Stimulated activated CD8-positive, alpha-beta memory T cell treated with anti-CD3 and anti-CD28 coated beads, Interleukin-2, amount 100 ng/mL, for 48 hours (primary cell): ENCODE measurements at regions not wholly inside any gene's neighbourhood (a gene's known extent, or its start where the extent isn't known, plus 50 kb on each side); places are given as distances from the start of the nearest gene placed in this dataset.

Source experiments
- DNase-seq, 2 donors: peaks; one replicate each; pipeline ENCODE4 v3.0.0-alpha.2; 2020; ENCODE audit warnings: low read depth in 2 of 2

DNA sequence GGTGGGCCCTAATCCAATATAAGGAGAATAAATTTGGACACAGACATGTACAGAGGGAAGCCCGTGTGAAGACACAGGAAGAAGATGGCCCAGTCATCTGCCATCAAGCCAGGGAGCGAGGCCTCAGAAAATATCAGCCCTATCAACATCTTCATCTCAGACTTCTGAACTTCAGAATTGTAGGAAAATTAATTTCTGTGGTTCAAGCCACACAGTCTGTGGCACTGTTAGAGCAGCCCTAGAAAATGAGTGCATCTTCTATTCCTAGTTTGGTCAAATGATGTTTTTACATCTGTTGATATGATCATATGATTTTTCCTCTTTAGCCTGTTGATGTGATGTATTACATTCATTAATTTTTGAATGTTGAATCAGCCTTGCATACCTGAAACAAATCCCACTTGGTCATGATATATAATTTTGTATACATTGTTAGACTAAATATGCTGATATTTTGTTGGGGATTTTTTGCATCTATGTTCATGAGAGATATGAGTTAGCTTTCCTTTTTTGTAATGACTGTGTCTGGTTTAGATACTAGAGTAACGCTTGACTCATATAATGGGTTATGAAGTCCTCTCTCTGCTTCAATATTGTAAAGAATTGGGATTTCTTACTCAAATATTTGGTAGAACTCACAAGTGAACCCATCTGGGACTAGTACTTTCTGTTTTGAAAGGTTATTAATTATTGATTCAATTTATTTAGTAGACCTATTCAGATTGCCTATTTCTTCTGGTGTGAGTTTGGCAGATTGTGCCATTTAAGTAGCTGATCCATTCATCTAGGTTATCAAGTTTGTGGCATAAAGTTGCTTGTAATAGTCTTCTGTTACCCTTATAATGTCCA lies 451.4 kb downstream of the EIPR1 start:
- no peak for DNase-seq

DNA sequence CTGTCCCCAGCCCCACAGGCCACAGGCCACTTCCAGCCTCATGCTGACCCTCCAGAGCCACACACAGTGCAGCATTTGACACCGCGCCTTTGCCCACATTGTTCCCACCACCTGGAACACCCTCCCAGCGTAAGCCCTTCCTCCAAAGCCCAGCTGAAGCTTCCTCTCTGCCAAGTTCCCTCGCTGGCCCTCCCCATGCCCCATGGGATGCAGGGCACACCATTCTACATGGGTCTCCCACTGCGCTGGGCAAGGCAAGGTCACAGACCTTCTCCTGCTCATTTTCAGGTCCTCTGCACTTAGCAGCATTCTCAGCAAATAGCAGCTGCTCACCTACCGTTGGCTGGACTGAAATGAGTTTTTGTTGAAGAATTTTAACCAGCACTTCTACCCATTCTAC lies 455.5 kb downstream of the EIPR1 start:
- DNase-seq = no peak

DNA sequence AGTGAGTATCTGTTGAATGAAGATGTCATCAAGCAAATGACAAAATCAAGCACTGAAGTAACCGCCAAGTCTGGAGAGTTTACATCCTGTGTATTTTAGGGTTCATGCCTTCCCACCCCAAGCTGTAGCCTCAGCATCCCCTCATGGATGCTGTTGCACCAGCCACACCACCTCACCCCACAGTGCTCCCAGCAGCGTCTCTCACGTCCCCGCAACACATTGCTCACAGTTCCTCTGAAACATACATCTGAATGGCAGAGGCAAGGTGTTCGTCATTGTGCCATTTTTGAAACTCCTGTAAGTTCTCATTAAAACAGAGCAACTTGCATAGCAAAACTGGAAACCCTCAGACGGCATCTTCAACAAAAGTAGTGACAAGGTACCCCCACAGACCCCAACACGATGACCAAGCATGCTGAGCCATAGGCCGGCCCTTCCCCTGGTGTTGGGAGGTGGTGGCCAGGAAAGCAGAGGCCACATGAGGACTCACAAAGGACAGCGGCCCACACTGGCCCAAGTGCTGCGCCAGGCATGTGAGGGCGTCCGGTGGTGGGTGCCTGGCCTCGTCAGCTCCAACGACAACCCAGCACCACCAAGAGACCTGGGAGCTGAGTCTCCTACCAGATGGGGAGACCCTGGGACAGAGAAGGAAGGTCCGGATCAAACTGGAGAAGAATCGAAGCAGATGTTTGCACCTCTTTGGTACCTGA lies 456.5 kb downstream of the EIPR1 start:
- no peak for DNase-seq

DNA sequence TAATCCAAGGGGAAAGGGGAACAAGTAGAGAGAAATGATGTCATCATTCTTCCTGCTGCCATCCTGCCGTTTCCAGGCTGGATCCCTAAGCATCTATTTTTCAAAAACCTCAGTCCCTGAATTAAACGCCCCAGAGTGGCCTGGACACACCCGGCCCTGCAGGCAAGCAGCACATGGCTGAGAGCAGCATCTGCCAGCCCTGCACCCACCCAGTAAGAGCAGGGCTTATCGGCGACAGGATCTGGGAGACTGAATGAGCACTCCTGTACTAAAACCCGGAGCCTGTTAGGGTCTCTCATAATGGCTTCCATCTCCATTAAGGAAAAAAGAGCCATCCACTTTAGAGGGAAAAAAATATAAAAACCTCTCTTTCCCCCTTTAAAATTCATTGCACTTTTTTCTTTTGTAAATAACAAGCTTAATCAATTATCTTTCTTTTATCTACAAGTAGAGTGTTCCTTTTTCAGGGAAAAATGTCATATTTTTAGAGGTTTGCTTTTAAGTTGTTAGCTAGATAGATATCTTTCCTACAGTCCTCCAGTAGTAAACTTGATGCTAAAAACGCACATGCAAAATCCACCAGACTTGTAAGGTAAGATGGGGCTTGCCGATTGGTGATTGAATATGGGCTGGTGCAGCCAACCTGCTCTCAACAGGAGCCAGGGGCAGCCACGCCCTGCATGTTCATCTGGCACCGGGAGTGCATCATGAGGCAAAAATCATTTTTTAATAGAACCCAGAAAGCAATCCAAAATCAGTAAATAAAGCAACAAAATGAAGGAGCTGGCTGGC lies 457.8 kb downstream of the EIPR1 start:
- DNase-seq = no peak

DNA sequence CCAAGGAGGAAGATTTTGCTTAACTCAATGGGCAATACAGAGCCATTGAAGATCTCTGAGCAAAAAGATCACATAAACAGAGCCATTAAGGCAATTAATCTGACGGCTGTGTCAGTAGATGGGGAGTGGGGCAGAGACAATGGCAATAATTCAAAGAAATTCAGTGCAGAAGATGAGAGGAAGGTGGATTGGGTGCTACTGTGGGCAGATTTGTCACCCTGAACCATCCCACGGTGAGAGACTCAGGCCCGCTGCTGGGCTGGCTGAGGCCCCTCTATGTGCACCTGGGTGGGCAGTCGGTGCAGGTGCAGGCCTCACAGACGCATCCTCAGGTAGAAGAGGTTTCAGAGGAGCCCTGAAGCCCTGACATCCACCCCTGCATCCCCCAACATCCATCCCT lies 458.6 kb downstream of the EIPR1 start:
- DNase-seq = no peak

DNA sequence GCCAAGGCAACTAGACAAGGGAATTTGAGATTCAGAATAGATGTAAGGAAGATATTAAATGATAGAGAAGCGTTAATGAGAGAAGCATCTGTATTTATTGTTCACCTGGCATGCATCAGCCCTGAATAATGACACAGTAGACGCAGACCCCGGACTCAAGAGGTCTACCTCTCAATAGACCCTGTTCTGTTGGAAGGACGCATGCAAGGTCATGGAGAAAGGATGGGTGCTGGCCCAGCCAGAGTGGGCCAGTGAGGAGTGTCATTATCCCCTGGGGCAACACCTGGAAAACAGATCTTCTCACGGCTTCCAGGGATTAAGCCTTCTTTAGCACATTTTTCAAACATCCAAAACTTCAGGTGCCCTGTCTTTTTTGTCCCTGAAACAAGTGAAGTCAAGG lies 461.0 kb downstream of the EIPR1 start:
- DNase-seq = no peak

DNA sequence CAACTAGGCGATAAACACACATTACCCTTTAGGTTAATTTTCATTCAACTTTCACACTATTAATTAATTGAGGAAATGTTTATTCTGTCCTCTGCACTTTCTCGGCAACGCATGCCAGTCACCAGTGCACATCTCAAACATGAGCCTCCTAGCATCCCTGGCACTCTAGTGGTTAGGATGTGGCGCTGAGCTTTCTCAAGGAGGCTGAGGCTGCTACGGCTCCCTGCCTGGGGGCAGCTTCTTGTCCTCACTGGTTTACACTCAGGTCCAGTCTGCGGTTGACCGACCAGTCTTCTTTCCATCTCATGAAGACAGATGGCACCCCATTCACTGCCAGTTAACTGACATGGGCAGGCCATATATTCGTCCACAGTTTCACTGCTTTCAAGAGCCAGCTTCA lies 463.4 kb downstream of the EIPR1 start:
- DNase-seq = no peak

GRCh38 chr2:2913601-2914120 lies 464.0 kb downstream of the EIPR1 start:
- no peak for DNase-seq

- no peak for DNase-seq
These were observed 464.9 kb downstream of the EIPR1 start for GRCh38 chr2:2912731-2913130.

- DNase-seq = no peak
These were observed 465.3 kb downstream of the EIPR1 start for GRCh38 chr2:2912293-2912692.

GRCh38 chr2:2910259-2910658 lies 467.4 kb downstream of the EIPR1 start:
- DNase-seq = no peak

DNA sequence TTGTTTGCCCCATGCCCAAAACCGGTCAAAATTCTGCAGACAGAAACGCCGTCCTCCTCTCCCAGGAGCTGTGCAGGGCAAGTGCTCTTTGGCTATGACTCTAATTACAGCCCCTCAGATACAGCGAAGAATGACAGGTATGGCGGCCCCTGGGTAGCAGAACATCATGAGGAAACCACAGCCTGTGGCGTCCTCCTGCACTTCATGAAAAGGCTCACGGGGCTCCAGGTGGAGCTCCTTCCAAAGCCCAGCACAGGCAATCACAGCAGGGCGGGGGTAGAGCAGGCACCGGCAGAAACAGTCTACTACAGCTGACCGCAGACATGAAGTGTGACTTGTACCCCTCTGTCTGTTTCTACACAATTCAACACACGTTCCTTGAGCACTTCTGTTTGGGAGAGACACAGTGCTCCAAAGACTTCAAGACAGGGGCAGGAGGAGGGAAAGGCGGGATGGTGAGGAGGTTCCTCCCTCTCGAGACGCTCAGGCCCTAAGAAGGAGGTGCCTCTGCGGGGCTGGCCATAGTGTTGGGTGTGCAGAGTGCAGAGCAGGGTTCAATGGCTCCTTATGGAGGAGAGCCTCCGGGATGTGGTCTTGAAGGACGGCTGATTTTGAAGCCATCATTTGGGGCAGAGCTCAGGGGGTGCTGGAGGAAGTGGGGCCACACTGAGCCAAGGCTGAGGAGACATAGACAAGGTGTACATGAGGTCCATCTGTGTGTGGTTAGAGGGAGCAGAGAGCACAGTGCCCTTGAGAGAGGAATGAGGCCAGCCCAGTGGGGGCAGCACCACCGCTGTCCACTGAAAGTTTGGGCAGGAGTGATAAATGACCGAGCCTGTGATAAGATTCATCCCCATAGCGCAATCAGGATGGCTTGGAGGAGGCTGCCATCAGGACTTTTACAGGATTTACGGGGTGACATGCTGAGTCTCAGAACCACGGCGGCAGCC lies 468.3 kb downstream of the EIPR1 start:
- DNase-seq = no peak

DNA sequence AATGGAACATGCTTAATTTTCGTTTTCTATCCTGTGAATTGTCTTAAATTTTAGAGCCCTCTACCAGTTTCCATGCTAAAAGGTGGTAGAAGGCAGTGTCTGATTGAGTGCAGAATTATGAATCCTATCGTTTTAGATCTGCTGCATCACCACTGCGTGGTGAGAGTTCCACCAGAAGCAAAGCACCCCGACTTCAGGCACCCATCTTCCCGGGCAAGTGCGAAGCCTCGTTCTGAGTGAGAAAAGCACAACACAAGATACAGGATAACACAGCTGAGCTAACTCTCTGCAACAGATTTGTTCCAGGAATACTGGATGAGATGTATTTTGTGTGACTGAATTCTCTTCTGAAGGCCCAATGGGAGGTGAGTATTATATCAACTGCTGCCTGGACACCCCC lies 471.5 kb downstream of the EIPR1 start:
- no peak for DNase-seq

- no peak for DNase-seq
These were observed 472.8 kb downstream of the EIPR1 start for GRCh38 chr2:2904721-2905350.

- DNase-seq = no peak
These were observed 474.9 kb downstream of the EIPR1 start for GRCh38 chr2:2902547-2903281.

DNA sequence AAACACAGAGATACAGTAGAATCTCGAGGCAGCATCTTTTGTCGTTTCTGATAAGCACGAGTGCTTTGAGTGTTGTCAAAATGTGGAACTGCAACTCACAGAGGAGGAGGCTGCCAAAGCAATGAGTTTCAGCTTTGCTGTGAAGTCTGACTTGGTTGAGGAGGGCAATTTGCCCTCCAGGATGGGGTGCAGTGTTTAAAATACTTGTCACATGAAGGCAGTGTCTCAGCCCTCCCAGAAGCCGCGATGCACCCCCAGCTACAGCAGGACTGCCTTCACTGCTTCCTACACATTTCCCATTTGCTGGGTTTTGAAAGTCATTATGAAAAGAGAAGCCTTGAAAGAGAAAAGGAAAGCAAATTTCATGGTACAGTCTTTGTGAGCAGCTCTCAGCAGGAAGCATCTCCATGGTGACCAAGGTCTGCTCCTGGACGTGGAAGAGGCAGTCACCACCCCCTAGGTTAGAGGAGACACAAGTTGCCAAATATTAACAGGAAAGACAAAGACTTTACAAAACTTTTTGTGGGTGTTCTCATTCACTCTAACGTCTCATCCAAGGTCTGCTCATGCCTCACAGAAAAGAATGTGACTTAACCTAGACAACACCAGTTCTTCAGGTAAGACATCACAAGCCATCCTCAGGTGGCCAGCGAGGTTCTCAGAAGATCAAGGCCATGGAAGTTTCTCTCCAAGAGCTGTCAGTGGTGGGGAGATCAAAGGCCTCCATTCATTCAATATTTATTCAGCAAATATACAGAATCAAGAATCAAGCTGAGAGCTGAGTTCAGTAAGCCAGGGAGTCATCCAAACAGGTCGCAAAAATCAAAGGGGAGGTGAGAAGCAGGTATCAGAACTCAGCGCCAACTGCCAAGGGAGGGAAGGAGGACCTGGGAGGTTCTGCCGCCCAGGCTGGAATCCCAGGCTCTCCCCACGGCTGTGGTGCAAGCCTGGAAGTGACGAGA lies 476.0 kb downstream of the EIPR1 start:
- no peak for DNase-seq

GRCh38 chr2:2899826-2900225 lies 477.8 kb downstream of the EIPR1 start:
- DNase-seq = no peak

- no peak for DNase-seq
These were observed 478.9 kb downstream of the EIPR1 start for GRCh38 chr2:2898744-2899143.

DNA sequence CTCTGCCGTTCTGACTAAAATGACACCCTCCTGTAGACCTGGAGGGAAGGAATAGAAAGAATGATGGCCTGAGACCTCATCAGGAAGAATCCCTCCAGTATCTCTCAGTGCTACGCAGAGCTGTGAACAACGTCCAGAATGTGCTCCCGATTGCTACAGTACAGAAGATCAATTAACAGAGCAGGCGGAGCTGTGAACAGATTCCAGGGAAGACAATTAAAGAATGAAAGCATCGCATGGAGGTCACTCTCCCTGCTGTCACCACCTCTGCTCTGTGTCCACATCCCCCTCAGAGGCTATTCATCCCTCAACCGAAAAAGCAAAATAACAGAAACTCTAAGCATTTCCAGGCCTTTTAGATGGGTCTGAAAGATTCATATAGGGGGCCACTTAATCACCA lies 481.0 kb downstream of the EIPR1 start:
- no peak for DNase-seq
